DND-41 (cell line): ENCODE measurements at regions not wholly inside any gene's neighbourhood (a gene's known extent, or its start where the extent isn't known, plus 50 kb on each side); places are given as distances from the start of the nearest gene placed in this dataset.
A peak's percentile ranks its signal among the peaks of the same experiment; 100 is the strongest.

ENCODE experiments used
- ATAC-seq: fragments of 200-7000 bp; cut with Tn5 transposase; 3 replicates; pipeline ENCODE4 v1.9.1; 2021; ENCODE audit warnings: low read depth; ENCODE audit not compliant: insufficient read depth
- DNase-seq: peaks from one replicate; pipeline ENCODE4 v3.0.0-alpha.2; 2020
- H2AFZ ChIP-seq: 2 replicates; pipeline ENCODE4 v1.6.0; 2012; ENCODE audit warnings: low read depth, low read length
- H3K27ac ChIP-seq: 2 replicates; pipeline ENCODE4 v1.5.1; 2012; ENCODE audit warnings: low read length, inconsistent platforms
- H3K27me3 ChIP-seq: fragments of 200-600 bp; sonication (generic); 2 replicates; pipeline ENCODE4 v1.6.0; 2012; ENCODE audit warnings: low read length, mild to moderate bottlenecking, inconsistent platforms; ENCODE audit not compliant: insufficient read depth, poor library complexity
- H3K36me3 ChIP-seq: 2 replicates; pipeline ENCODE4 v1.5.1; 2012; ENCODE audit warnings: low read length, inconsistent platforms; ENCODE audit not compliant: insufficient read depth
- H3K4me1 ChIP-seq: 2 replicates; pipeline ENCODE4 v1.5.1; 2012; ENCODE audit warnings: mild to moderate bottlenecking, low read length; ENCODE audit not compliant: insufficient read depth
- H3K4me2 ChIP-seq: 2 replicates; pipeline ENCODE4 v1.6.0; 2012; ENCODE audit warnings: mild to moderate bottlenecking, moderate library complexity, low read length, inconsistent platforms; ENCODE audit not compliant: insufficient read depth
- H3K4me3 ChIP-seq, 2 experiments: fragments of 200-600 bp in 1 of 2; shearing (Covaris generic) in 1 of 2; 2 replicates each; pipeline ENCODE4 v1.5.1; 2012 to 2016; ENCODE audit warnings: inconsistent platforms in 2 of 2, low read length in 2 of 2, mild to moderate bottlenecking in 2 of 2, low read depth in 1 of 2, moderate library complexity in 1 of 2
- H3K79me2 ChIP-seq: 2 replicates; pipeline ENCODE4 v1.6.0; 2012; ENCODE audit warnings: low read length, inconsistent platforms; ENCODE audit not compliant: insufficient read depth
- H3K9ac ChIP-seq: 2 replicates; pipeline ENCODE4 v1.6.0; 2012; ENCODE audit warnings: low read depth, mild to moderate bottlenecking, inconsistent platforms, low read length, moderate library complexity
- H3K9me3 ChIP-seq: 2 replicates; pipeline ENCODE4 v1.5.1; 2012; ENCODE audit warnings: low read length, moderate library complexity, mild to moderate bottlenecking, inconsistent platforms; ENCODE audit not compliant: insufficient read depth, severe bottlenecking
- H4K20me1 ChIP-seq: 2 replicates; pipeline ENCODE4 v1.6.0; 2012; ENCODE audit warnings: low read length; ENCODE audit not compliant: insufficient read depth
- CTCF ChIP-seq: IDR thresholded peaks from 2 replicates; pipeline ENCODE4 v1.5.1; 2012; ENCODE audit warnings: borderline replicate concordance, low read length, moderate library complexity, mild to moderate bottlenecking; ENCODE audit not compliant: poor library complexity, severe bottlenecking; ENCODE audit errors: extremely low read depth
- EZH2 ChIP-seq: IDR thresholded peaks from 3 replicates; pipeline ENCODE4 v1.6.1; 2012; ENCODE audit warnings: borderline replicate concordance, low read depth, mild to moderate bottlenecking, moderate library complexity, low read length, inconsistent platforms; ENCODE audit not compliant: severe bottlenecking

- peaks cover 37% of the 10 kb centered on the region for H3K79me2 ChIP-seq
- DNase-seq (no peak), ATAC-seq (no peak)
- peak overlapping the region; percentile 32 for H3K9ac ChIP-seq
- peaks cover 98% of the 10 kb centered on the region for H3K4me1 ChIP-seq
- H2AFZ ChIP-seq = no peak overlapping the region
- no peaks in the 10 kb centered on the region for H3K27me3 ChIP-seq
- no peaks in the 10 kb centered on the region for H3K36me3 ChIP-seq
- no peak overlapping the region for H3K4me3 ChIP-seq
- no peak overlapping the region for H3K4me2 ChIP-seq
- TF ChIP-seq EZH2 (no peak), CTCF (no peak)
- no peaks in the 10 kb centered on the region for H4K20me1 ChIP-seq
- no peaks in the 10 kb centered on the region for H3K9me3 ChIP-seq
- peak overlapping the region; percentile 99 for H3K27ac ChIP-seq
These were observed 200.1 kb upstream of the VCX3A start for GRCh38 chrX:6734844-6735634.

- Histone ChIP-seq H3K79me2 (peaks cover 31% of the 10 kb centered on the region), H3K27ac (peak overlapping the region; percentile 97), H3K4me1 (peaks cover 79% of the 10 kb centered on the region), H3K4me2 (peak overlapping the region; percentile 49), H4K20me1 (no peaks in the 10 kb centered on the region), H3K27me3 (no peaks in the 10 kb centered on the region), H3K9me3 (no peaks in the 10 kb centered on the region), H3K36me3 (no peaks in the 10 kb centered on the region), H2AFZ (no peak overlapping the region), H3K4me3 (no peak overlapping the region), H3K9ac (peak overlapping the region; percentile 43)
- DNase-seq (peak; percentile 62), ATAC-seq (peak; percentile 87)
- no peak for TF ChIP-seq CTCF
- TF ChIP-seq EZH2 = no peak
These were observed 197.2 kb upstream of the VCX3A start for GRCh38 chrX:6732101-6732500.

GRCh38 chrX:6729626-6730025 lies 194.7 kb upstream of the VCX3A start:
- Histone ChIP-seq H3K27ac (peak overlapping the region; percentile 84), H2AFZ (no peak overlapping the region), H3K9me3 (no peaks in the 10 kb centered on the region), H3K4me2 (no peak overlapping the region), H3K4me1 (peaks cover 55% of the 10 kb centered on the region), H4K20me1 (no peaks in the 10 kb centered on the region), H3K79me2 (peaks cover 16% of the 10 kb centered on the region), H3K4me3 (no peak overlapping the region), H3K27me3 (no peaks in the 10 kb centered on the region), H3K36me3 (no peaks in the 10 kb centered on the region), H3K9ac (no peak overlapping the region)
- no peak for DNase-seq
- no peak for ATAC-seq
- TF ChIP-seq CTCF (no peak), EZH2 (no peak)
